ENCODE measurements at regions not wholly inside any gene's neighbourhood (a gene's known extent, or its start where the extent isn't known, plus 50 kb on each side); places are given as distances from the start of the nearest gene placed in this dataset.

GRCh38 chr2:223169830-223170605, 118.0 kb downstream of the KCNE4 start:
- TF ChIP-seq CTCF (IDR thresholded peaks at IDR 0.05) (no peak), POLR2A (IDR thresholded peaks at IDR 0.05) (no peak)
